Activated CD8-positive, alpha-beta T cell treated with anti-CD3 and anti-CD28 coated beads for 36 hours (primary cell): ENCODE measurements at regions not wholly inside any gene's neighbourhood (a gene's known extent, or its start where the extent isn't known, plus 50 kb on each side); places are given as distances from the start of the nearest gene placed in this dataset.

Experiments used
- ATAC-seq: fragments of 200-7000 bp; cut with Tn5 transposase; one replicate; pipeline ENCODE4 v1.10.0; 2021; ENCODE audit warnings: mild to moderate bottlenecking, moderate library complexity
- CTCF ChIA-PET: fragments of 350-600 bp; sonication (Branson Sonifier 250); formaldehyde crosslinking; loops from one replicate; lab custom pipeline; 2021; ENCODE audit warnings: antibody characterized with exemption; lab: Charles Lee
- POLR2A ChIA-PET: fragments of 350-600 bp; sonication (Branson Sonifier 250); formaldehyde crosslinking; loops from one replicate; lab custom pipeline; 2021; ENCODE audit warnings: antibody characterized with exemption; lab: Charles Lee
- DNase-seq: peaks from one replicate; pipeline ENCODE4 v3.0.0-alpha.2; 2020
- H3K27ac Mint-ChIP-seq: one replicate; pipeline ENCODE4 v1.8.0; 2021; ENCODE audit warnings: mild to moderate bottlenecking, mixed read lengths
- H3K27me3 Mint-ChIP-seq: one replicate; pipeline ENCODE4 v1.8.0; 2021; ENCODE audit warnings: mixed read lengths
- H3K36me3 Mint-ChIP-seq: one replicate; pipeline ENCODE4 v1.8.0; 2021; ENCODE audit warnings: low read depth, mixed read lengths
- H3K4me1 Mint-ChIP-seq: one replicate; pipeline ENCODE4 v1.8.0; 2021; ENCODE audit warnings: low read depth, mixed read lengths
- H3K4me3 Mint-ChIP-seq: one replicate; pipeline ENCODE4 v1.8.0; 2021; ENCODE audit warnings: mild to moderate bottlenecking, moderate library complexity, mixed read lengths
- H3K9me3 Mint-ChIP-seq: one replicate; pipeline ENCODE4 v1.8.0; 2021; ENCODE audit warnings: mixed read lengths
- CTCF ChIP-seq: fragments of 200-600 bp; IDR thresholded peaks from one replicate; pipeline ENCODE4 v1.8.0; 2022; ENCODE audit warnings: antibody characterized with exemption, mild to moderate bottlenecking
- intact Hi-C: fragments of 100-400 bp; cut with micrococcal nuclease; formaldehyde crosslinking; loops from one replicate; pipeline ENCODE4 v1.10.0; 2022

GRCh38 chr6:20314866-20315845 is 86.5 kb upstream of the E2F3 start:
- Mint-ChIP-seq H3K4me1 (peaks cover 11% of the 10 kb centered on the region), H3K27ac (no peak overlapping the region), H3K4me3 (no peak overlapping the region), H3K27me3 (no peaks in the 10 kb centered on the region), H3K36me3 (no peaks in the 10 kb centered on the region), H3K9me3 (peaks cover 3% of the 10 kb centered on the region)
- DNase-seq (no peak), ATAC-seq (no peak)
- TF ChIP-seq CTCF, result no peak
- POLR2A ChIA-PET, result interaction anchor here (2.0 kb wide), 1 partner anchor 88 kb away, joined by 8 read pairs; no protein-coding TSS in a partner anchor
- intact Hi-C loops, result no loop called here
- CTCF ChIA-PET, result interaction anchor here (1.1 to 1.7 kb wide), 3 partner anchors 10 to 89 kb away, joined by 3 to 4 read pairs (median 3); no protein-coding TSS in a partner anchor

GRCh38 chr6:20317430-20317829 is 84.2 kb upstream of the E2F3 start:
- TF ChIP-seq CTCF, result no peak
- ChIA-PET CTCF (interaction anchor here (1.0 kb wide), 1 partner anchor 211 kb away, joined by 3 read pairs; no protein-coding TSS in a partner anchor), POLR2A (no interaction called here)
- Mint-ChIP-seq H3K36me3 (peaks cover 3% of the 10 kb centered on the region), H3K9me3 (peaks cover 5% of the 10 kb centered on the region), H3K27ac (no peak overlapping the region), H3K4me3 (no peak overlapping the region), H3K4me1 (peaks cover 18% of the 10 kb centered on the region), H3K27me3 (no peaks in the 10 kb centered on the region)
- intact Hi-C loops, result no loop called here
- no peak for DNase-seq
- ATAC-seq, result no peak

GRCh38 chr6:20318851-20319387 is 82.8 kb upstream of the E2F3 start:
- POLR2A ChIA-PET, result interaction anchor here (0.8 to 2.9 kb wide), 15 partner anchors 10 to 223 kb away, joined by 3 to 60 read pairs (median 6); partner anchors contain the start of genes CDKAL1, E2F3 and MBOAT1
- DNase-seq (no peak), ATAC-seq (no peak)
- Mint-ChIP-seq H3K27ac (peak overlapping the region; percentile 94), H3K27me3 (no peaks in the 10 kb centered on the region), H3K9me3 (peaks cover 5% of the 10 kb centered on the region), H3K4me1 (peaks cover 14% of the 10 kb centered on the region), H3K4me3 (peak overlapping the region; percentile 75), H3K36me3 (peaks cover 3% of the 10 kb centered on the region)
- no peak for TF ChIP-seq CTCF
- CTCF ChIA-PET, result interaction anchor here (0.8 to 2.2 kb wide), 10 partner anchors 8 to 219 kb away, joined by 3 to 17 read pairs (median 4); no protein-coding TSS in a partner anchor
- intact Hi-C loops, result loop anchor here (2.0 kb wide), 1 partner anchor 82 kb away; the partner anchor contains the start of gene E2F3

- Mint-ChIP-seq H3K27ac (peak overlapping the region; percentile 94), H3K9me3 (peaks cover 5% of the 10 kb centered on the region), H3K4me1 (peaks cover 14% of the 10 kb centered on the region), H3K36me3 (peaks cover 3% of the 10 kb centered on the region), H3K4me3 (peak overlapping the region; percentile 75), H3K27me3 (no peaks in the 10 kb centered on the region)
- ChIA-PET CTCF (interaction anchor here (0.8 to 2.2 kb wide), 13 partner anchors 9 to 218 kb away, joined by 3 to 17 read pairs (median 5); no protein-coding TSS in a partner anchor), POLR2A (interaction anchor here (0.6 to 2.9 kb wide), 20 partner anchors 11 to 222 kb away, joined by 3 to 60 read pairs (median 6); partner anchors contain the start of genes CDKAL1, E2F3 and MBOAT1)
- peak; percentile 95 for ATAC-seq
- DNase-seq, result peak; percentile 89
- intact Hi-C loops, result loop anchor here (2.0 kb wide), 1 partner anchor 81 kb away; the partner anchor contains the start of gene E2F3
- TF ChIP-seq CTCF, result no peak
These were observed 81.9 kb upstream of the E2F3 start for GRCh38 chr6:20319520-20320357.
